ENCODE measurements at regions not wholly inside any gene's neighbourhood (a gene's known extent, or its start where the extent isn't known, plus 50 kb on each side); places are given as distances from the start of the nearest gene placed in this dataset.
"Not testable (repeated sequence)": the region's sequence is repeated elsewhere in the genome, so short reads cannot be mapped to it uniquely, and the experiment has no call there.

DNA sequence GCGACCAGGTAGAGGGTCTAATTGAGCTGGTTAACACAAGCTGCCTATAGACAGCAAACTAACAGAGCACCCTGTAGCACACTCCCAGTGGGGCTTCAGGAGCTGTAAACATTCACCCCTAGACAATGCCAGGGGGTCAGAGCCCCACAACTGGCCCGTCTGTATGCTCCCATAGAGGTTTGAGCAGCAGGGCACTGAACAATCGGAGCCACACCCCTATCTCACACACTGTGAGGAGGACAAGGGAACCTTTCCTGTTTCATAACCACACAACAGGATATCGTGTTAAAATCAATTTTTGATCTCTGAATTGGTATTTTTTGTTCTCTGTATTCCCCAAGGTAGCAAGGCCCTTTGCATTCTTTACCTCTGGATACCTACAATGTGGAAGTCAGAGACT is 266.1 kb downstream of the SPRY2 start:
- H3K4me3 Mint-ChIP-seq: no peak overlapping the region
- no peaks in the 10 kb centered on the region for H3K4me1 ChIP-seq (ENCODE audit: insufficient read depth, low read length)
- peaks cover 0 to 11% (median 0%) of the 10 kb centered on the region in 8 donors for H3K9me3 Mint-ChIP-seq
- H3K27me3 ChIP-seq (ENCODE audit: insufficient read depth, low read length): no peaks in the 10 kb centered on the region
- H3K9me3 ChIP-seq (ENCODE audit: control insufficient read depth in 1 of 2, low read length in 2 of 2): no peaks in the 10 kb centered on the region
- H3K36me3 Mint-ChIP-seq: no peaks in the 10 kb centered on the region
- no peak overlapping the region for H3K4me3 ChIP-seq (ENCODE audit: low read length in 2 of 2)
- CTCF ChIA-PET (ENCODE audit: partially characterized antibody): no interaction called here
- H3K4me1 Mint-ChIP-seq: no peaks in the 10 kb centered on the region
- intact Hi-C loops (cut with micrococcal nuclease): no loop called here
- no peaks in the 10 kb centered on the region for H3K27me3 Mint-ChIP-seq
- no peak for DNase-seq
- H3K27ac Mint-ChIP-seq: no peak overlapping the region
- no peak overlapping the region for H3K27ac ChIP-seq (ENCODE audit: low read depth, low read length)
- no peaks in the 10 kb centered on the region for H3K36me3 ChIP-seq (ENCODE audit: insufficient read depth, low read length)
- POLR2A ChIA-PET (ENCODE audit: partially characterized antibody): no interaction called here

DNA sequence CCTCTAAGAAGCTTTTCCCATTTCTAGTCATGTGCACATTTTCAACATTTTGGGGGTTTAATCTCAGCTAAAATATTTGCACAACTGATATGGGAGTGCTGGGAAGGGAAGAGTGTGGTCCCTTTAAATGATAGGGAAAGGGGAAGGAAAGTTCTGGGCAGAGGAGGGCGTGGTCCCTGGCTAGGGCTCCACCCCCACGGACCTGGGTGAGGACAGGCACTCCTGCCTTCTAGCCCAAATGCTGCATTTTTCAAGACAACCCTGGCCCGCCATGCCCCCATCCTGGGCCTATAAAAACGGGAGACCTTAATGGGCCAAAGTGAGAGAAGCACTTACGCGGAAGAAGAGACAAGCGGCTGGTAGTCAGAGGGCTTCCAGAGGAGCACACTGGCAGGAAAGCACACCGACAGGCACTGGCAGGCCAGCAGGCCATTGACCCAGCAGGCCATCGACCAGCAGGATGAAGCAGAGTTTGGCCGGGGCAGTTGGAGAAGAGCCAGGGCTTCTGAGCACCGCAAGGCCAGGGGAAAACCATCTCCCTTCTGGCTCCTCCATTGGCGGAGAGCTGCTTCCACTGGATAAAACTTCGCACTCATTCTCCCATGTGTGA is 266.7 kb downstream of the SPRY2 start:
- H3K27ac ChIP-seq (ENCODE audit: low read depth, low read length): no peak overlapping the region
- no peaks in the 10 kb centered on the region for H3K9me3 ChIP-seq (ENCODE audit: control insufficient read depth in 1 of 2, low read length in 2 of 2)
- no peaks in the 10 kb centered on the region for H3K27me3 Mint-ChIP-seq
- intact Hi-C loops (cut with micrococcal nuclease): no loop called here
- CTCF ChIA-PET (ENCODE audit: partially characterized antibody): no interaction called here
- H3K36me3 ChIP-seq (ENCODE audit: insufficient read depth, low read length): no peaks in the 10 kb centered on the region
- H3K27me3 ChIP-seq (ENCODE audit: insufficient read depth, low read length): no peaks in the 10 kb centered on the region
- H3K4me1 Mint-ChIP-seq: no peaks in the 10 kb centered on the region
- H3K4me3 Mint-ChIP-seq: no peak overlapping the region
- POLR2A ChIA-PET (ENCODE audit: partially characterized antibody): no interaction called here
- peaks cover 0 to 11% (median 0%) of the 10 kb centered on the region in 8 donors for H3K9me3 Mint-ChIP-seq
- no peaks in the 10 kb centered on the region for H3K4me1 ChIP-seq (ENCODE audit: insufficient read depth, low read length)
- no peak overlapping the region for H3K27ac Mint-ChIP-seq
- DNase-seq: no peak
- no peaks in the 10 kb centered on the region for H3K36me3 Mint-ChIP-seq
- H3K4me3 ChIP-seq (ENCODE audit: low read length in 2 of 2): no peak overlapping the region

DNA sequence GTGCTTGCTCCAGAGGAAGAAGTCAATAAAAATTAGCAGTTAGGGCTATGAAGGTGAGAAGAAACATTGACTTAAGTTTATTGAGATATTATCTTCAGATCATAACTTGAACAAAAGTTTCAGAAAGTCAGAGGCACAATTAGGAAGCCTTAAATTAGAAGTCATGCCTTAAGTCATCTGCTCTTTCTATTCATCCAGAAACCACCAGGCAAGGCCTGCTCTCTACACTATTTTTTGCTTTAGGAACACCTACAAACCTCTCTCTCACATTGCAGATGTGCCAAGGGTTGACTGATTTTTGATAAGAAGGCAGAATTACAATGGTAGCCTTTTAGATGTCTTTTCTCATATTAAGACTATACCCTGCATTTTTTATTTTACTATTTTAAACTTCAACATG is 268.7 kb downstream of the SPRY2 start:
- Mint-ChIP-seq H3K36me3 (no peaks in the 10 kb centered on the region), H3K9me3 (peaks cover 0 to 11% (median 0%) of the 10 kb centered on the region in 8 donors), H3K4me3 (no peak overlapping the region), H3K27ac (no peak overlapping the region), H3K27me3 (no peaks in the 10 kb centered on the region), H3K4me1 (no peaks in the 10 kb centered on the region)
- H3K4me1 ChIP-seq (ENCODE audit: insufficient read depth, low read length): no peaks in the 10 kb centered on the region
- H3K36me3 ChIP-seq (ENCODE audit: insufficient read depth, low read length): no peaks in the 10 kb centered on the region
- no peaks in the 10 kb centered on the region for H3K9me3 ChIP-seq (ENCODE audit: control insufficient read depth in 1 of 2, low read length in 2 of 2)
- ChIA-PET CTCF (ENCODE audit: partially characterized antibody) (no interaction called here), POLR2A (ENCODE audit: partially characterized antibody) (no interaction called here)
- intact Hi-C loops (cut with micrococcal nuclease): no loop called here
- no peaks in the 10 kb centered on the region for H3K27me3 ChIP-seq (ENCODE audit: insufficient read depth, low read length)
- H3K27ac ChIP-seq (ENCODE audit: low read depth, low read length): no peak overlapping the region
- H3K4me3 ChIP-seq (ENCODE audit: low read length in 2 of 2): no peak overlapping the region
- no peak for DNase-seq

DNA sequence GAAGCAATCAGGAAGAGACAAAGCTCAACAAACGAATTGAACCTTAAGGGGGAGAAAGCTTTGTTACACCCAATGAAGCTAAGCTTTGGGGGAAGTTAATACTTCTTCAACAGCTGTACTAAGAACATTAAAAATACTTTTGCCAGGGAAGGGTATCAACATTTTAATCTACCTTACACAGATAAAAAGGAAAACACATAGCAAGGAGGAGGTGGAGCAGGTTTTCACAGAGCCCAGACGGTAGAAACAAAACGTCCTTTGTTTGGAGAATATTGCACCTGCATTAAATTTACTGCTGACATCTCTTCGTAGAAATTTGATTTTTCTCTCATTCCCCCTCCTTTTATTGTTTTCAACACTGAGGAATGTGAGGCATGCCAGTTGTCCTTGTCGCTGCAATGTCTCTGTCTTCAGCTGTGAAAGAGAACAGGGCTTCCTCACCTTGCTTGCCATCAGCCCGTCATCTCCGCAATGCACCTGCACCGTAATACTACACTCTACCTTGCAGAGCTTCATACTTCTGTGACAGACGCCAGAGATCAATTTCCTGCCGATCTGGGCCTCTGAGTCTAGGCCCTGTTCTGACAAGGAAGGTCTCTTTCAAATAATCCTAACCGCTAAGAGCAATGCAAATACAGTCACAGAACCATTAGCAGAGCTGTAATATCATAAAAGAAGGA is 270.8 kb downstream of the SPRY2 start:
- H3K27me3 Mint-ChIP-seq: no peaks in the 10 kb centered on the region
- no peak overlapping the region for H3K27ac Mint-ChIP-seq
- ChIA-PET POLR2A (ENCODE audit: partially characterized antibody) (no interaction called here), CTCF (ENCODE audit: partially characterized antibody) (no interaction called here)
- no peaks in the 10 kb centered on the region for H3K4me1 Mint-ChIP-seq
- H3K36me3 Mint-ChIP-seq: no peaks in the 10 kb centered on the region
- Histone ChIP-seq H3K4me3 (ENCODE audit: low read length in 2 of 2) (no peak overlapping the region), H3K27ac (ENCODE audit: low read depth, low read length) (no peak overlapping the region), H3K27me3 (ENCODE audit: insufficient read depth, low read length) (no peaks in the 10 kb centered on the region), H3K4me1 (ENCODE audit: insufficient read depth, low read length) (no peaks in the 10 kb centered on the region), H3K36me3 (ENCODE audit: insufficient read depth, low read length) (no peaks in the 10 kb centered on the region), H3K9me3 (ENCODE audit: control insufficient read depth in 1 of 2, low read length in 2 of 2) (no peaks in the 10 kb centered on the region)
- no peak overlapping the region for H3K4me3 Mint-ChIP-seq
- intact Hi-C loops (cut with micrococcal nuclease): no loop called here
- no peak for DNase-seq
- H3K9me3 Mint-ChIP-seq: peaks cover 0 to 13% (median 0%) of the 10 kb centered on the region in 8 donors

DNA sequence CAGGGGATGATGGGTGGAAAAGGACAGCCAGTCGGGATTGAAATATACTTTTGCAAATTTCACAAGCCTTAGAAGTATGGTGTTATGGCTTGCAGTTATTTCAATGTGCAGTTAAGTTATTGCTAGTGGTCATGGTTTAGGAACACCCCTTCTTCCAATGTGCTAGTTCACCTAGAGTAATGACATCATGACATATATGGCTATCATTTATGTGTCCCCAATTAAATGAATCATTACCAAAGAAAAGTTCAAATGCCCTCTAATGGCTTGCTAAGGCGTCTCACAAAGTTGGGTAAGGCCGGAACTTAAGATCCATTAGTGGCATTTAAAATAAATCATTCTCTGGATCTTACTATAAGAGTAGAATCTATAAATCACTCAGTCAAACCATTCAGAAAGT is 271.6 kb downstream of the SPRY2 start:
- Histone ChIP-seq H3K36me3 (ENCODE audit: insufficient read depth, low read length) (no peaks in the 10 kb centered on the region), H3K27me3 (ENCODE audit: insufficient read depth, low read length) (no peaks in the 10 kb centered on the region), H3K4me3 (ENCODE audit: low read length in 2 of 2) (no peak overlapping the region), H3K4me1 (ENCODE audit: insufficient read depth, low read length) (no peaks in the 10 kb centered on the region), H3K27ac (ENCODE audit: low read depth, low read length) (no peak overlapping the region), H3K9me3 (ENCODE audit: control insufficient read depth in 1 of 2, low read length in 2 of 2) (no peaks in the 10 kb centered on the region)
- no peak overlapping the region for H3K27ac Mint-ChIP-seq
- CTCF ChIA-PET (ENCODE audit: partially characterized antibody): no interaction called here
- H3K27me3 Mint-ChIP-seq: no peaks in the 10 kb centered on the region
- peaks cover 0 to 8% (median 0%) of the 10 kb centered on the region in 8 donors for H3K9me3 Mint-ChIP-seq
- POLR2A ChIA-PET (ENCODE audit: partially characterized antibody): no interaction called here
- DNase-seq: no peak
- no peak overlapping the region for H3K4me3 Mint-ChIP-seq
- no peaks in the 10 kb centered on the region for H3K36me3 Mint-ChIP-seq
- intact Hi-C loops (cut with micrococcal nuclease): no loop called here
- H3K4me1 Mint-ChIP-seq: no peaks in the 10 kb centered on the region

DNA sequence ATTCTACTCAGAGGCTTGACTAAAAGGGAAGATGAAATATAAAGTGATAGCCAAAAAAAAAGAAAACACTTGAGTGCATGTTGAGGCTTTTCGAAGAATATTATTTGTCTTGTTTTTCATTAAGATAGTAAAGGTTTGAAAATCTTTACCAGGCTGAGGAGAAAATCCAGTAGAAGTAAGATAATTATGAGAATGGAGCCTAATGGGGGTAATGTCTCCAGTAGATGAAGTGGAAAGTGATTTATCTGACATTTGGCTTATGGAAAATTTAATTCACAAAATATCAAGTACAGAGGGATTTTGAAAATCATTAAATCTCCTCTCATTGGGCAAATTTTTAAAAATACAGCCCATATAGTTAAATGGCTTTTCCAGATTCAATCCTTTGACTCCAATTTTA is 274.9 kb downstream of the SPRY2 start:
- Histone ChIP-seq H3K27ac (ENCODE audit: low read depth, low read length) (no peak overlapping the region), H3K27me3 (ENCODE audit: insufficient read depth, low read length) (no peaks in the 10 kb centered on the region), H3K9me3 (ENCODE audit: control insufficient read depth in 1 of 2, low read length in 2 of 2) (no peaks in the 10 kb centered on the region), H3K4me1 (ENCODE audit: insufficient read depth, low read length) (no peaks in the 10 kb centered on the region), H3K4me3 (ENCODE audit: low read length in 2 of 2) (no peak overlapping the region), H3K36me3 (ENCODE audit: insufficient read depth, low read length) (no peaks in the 10 kb centered on the region)
- no peaks in the 10 kb centered on the region for H3K36me3 Mint-ChIP-seq
- DNase-seq: no peak
- no peak overlapping the region for H3K4me3 Mint-ChIP-seq
- POLR2A ChIA-PET (ENCODE audit: partially characterized antibody): no interaction called here
- no peaks in the 10 kb centered on the region for H3K4me1 Mint-ChIP-seq
- H3K9me3 Mint-ChIP-seq: peaks cover 0 to 8% (median under 1%) of the 10 kb centered on the region in 8 donors
- intact Hi-C loops (cut with micrococcal nuclease): no loop called here
- CTCF ChIA-PET (ENCODE audit: partially characterized antibody): no interaction called here
- H3K27me3 Mint-ChIP-seq: no peaks in the 10 kb centered on the region
- H3K27ac Mint-ChIP-seq: no peak overlapping the region

DNA sequence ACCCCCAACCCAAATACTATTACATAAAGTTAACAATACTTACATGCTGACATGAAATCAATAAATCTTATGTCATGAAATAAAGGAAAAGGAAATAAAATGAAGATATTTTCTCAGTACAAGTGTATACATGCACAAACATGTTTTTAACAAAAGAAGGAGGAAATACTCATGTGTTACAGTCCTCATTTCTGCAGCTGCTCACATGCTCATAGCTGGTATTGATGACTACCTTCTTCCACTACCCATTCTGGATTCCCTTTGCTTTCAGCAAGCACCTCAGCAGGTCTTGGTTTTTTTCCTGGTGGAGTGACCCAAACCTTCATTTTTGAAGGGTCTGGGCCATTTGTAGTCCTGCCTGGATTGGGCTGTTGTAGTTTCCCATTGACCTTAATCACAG is 278.5 kb downstream of the SPRY2 start:
- H3K36me3 ChIP-seq (ENCODE audit: insufficient read depth, low read length); H3K36me3 Mint-ChIP-seq; H3K9me3 Mint-ChIP-seq; H3K27me3 Mint-ChIP-seq; H3K4me1 ChIP-seq (ENCODE audit: insufficient read depth, low read length); intact Hi-C loops (cut with micrococcal nuclease); CTCF ChIA-PET (ENCODE audit: partially characterized antibody); H3K27me3 ChIP-seq (ENCODE audit: insufficient read depth, low read length); H3K4me3 Mint-ChIP-seq; H3K27ac Mint-ChIP-seq; DNase-seq; H3K9me3 ChIP-seq (ENCODE audit: control insufficient read depth in 1 of 2, low read length in 2 of 2); H3K4me1 Mint-ChIP-seq; H3K27ac ChIP-seq (ENCODE audit: low read depth, low read length); H3K4me3 ChIP-seq (ENCODE audit: low read length in 2 of 2); POLR2A ChIA-PET (ENCODE audit: partially characterized antibody): not testable (repeated sequence)

DNA sequence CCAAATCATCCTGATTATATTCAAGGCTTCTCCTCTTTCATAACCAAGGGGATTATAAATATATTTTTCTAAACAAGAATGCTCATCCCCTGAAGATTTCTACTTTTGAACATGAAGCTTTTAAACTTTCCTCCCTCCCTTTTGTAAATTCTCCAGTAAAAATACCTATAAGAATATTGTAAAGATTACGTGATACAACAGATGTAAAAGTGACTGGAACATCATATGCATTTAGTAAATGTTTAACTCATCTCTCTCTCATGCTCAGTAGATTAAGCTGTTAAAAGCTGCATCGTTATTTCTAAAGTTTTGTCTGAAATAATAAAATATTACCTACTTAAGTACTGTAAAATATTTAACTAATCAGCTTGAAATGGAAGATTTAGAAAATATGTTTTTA is 281.1 kb downstream of the SPRY2 start:
- ChIA-PET CTCF (ENCODE audit: partially characterized antibody) (no interaction called here), POLR2A (ENCODE audit: partially characterized antibody) (no interaction called here)
- Mint-ChIP-seq H3K27ac (no peak overlapping the region), H3K4me1 (no peaks in the 10 kb centered on the region), H3K4me3 (no peak overlapping the region), H3K27me3 (no peaks in the 10 kb centered on the region), H3K9me3 (peaks cover 0 to 7% (median 0%) of the 10 kb centered on the region in 8 donors), H3K36me3 (no peaks in the 10 kb centered on the region)
- H3K9me3 ChIP-seq (ENCODE audit: control insufficient read depth in 1 of 2, low read length in 2 of 2): no peaks in the 10 kb centered on the region
- DNase-seq: no peak
- no peaks in the 10 kb centered on the region for H3K27me3 ChIP-seq (ENCODE audit: insufficient read depth, low read length)
- no peak overlapping the region for H3K27ac ChIP-seq (ENCODE audit: low read depth, low read length)
- no peak overlapping the region for H3K4me3 ChIP-seq (ENCODE audit: low read length in 2 of 2)
- no peaks in the 10 kb centered on the region for H3K4me1 ChIP-seq (ENCODE audit: insufficient read depth, low read length)
- no peaks in the 10 kb centered on the region for H3K36me3 ChIP-seq (ENCODE audit: insufficient read depth, low read length)
- intact Hi-C loops (cut with micrococcal nuclease): no loop called here

Data from CD4-positive, alpha-beta memory T cell (primary cell).